ENCODE measurements at regions not wholly inside any gene's neighbourhood (a gene's known extent, or its start where the extent isn't known, plus 50 kb on each side); places are given as distances from the start of the nearest gene placed in this dataset.

DNA sequence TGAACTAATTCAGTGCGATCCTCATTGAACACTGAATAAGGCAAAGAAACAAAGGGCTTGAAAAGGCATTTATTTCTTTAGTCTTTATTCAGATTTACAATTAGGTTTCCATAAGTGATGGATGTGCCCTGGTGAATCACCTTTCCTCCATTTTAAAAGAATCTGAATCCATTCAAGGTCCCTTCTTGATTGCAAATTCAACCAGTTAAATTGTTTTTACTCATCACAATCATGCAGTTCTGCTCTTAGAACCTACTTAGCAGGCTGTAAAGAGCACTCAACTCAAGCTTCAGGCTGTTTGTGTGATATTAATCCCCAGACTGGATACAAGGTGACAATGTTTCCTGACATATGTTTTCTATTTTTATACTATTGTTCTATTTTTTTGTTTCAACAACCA, 321.0 kb downstream of the TBC1D4 start (continued):
- TF ChIP-seq CTCF (IDR thresholded peaks at IDR 0.05) (no peak), SOX15 (CRISPR knock-in tag; IDR thresholded peaks at IDR 0.05) (no peak)
- TF ChIP-seq, protein P1, sequence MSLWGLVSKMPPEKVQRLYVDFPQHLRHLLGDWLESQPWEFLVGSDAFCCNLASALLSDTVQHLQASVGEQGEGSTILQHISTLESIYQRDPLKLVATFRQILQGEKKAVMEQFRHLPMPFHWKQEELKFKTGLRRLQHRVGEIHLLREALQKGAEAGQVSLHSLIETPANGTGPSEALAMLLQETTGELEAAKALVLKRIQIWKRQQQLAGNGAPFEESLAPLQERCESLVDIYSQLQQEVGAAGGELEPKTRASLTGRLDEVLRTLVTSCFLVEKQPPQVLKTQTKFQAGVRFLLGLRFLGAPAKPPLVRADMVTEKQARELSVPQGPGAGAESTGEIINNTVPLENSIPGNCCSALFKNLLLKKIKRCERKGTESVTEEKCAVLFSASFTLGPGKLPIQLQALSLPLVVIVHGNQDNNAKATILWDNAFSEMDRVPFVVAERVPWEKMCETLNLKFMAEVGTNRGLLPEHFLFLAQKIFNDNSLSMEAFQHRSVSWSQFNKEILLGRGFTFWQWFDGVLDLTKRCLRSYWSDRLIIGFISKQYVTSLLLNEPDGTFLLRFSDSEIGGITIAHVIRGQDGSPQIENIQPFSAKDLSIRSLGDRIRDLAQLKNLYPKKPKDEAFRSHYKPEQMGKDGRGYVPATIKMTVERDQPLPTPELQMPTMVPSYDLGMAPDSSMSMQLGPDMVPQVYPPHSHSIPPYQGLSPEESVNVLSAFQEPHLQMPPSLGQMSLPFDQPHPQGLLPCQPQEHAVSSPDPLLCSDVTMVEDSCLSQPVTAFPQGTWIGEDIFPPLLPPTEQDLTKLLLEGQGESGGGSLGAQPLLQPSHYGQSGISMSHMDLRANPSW (CRISPR knock-in tag; conservative IDR thresholded peaks at IDR 0.05; ENCODE audit: low read depth) = no peak

GRCh38 chr13:75154331-75154730, 327.6 kb downstream of the TBC1D4 start:
- ATAC-seq (no peak), DNase-seq (ENCODE audit: low spot score) (no peak)
- Mint-ChIP-seq H3K27me3 (ENCODE audit: low read depth) (no peaks in the 10 kb centered on the region), H3K4me1 (no peaks in the 10 kb centered on the region), H3K9me3 (peaks cover 43% of the 10 kb centered on the region), H3K36me3 (peaks cover 20% of the 10 kb centered on the region), H3K27ac (no peak overlapping the region), H3K4me3 (no peak overlapping the region)
- CTCF ChIA-PET = no interaction called here
- POLR2A ChIA-PET = no interaction called here
- TF ChIP-seq E2F5 (CRISPR knock-in tag; IDR thresholded peaks at IDR 0.05) = no peak
- TF ChIP-seq MLX (CRISPR knock-in tag; IDR thresholded peaks at IDR 0.05) = no peak
- TF ChIP-seq GTF2I (CRISPR knock-in tag; conservative IDR thresholded peaks at IDR 0.05) = no peak
- no peak for TF ChIP-seq PRDM15 (CRISPR knock-in tag; IDR thresholded peaks at IDR 0.05)
- no peak for TF ChIP-seq ARID4B (CRISPR knock-in tag; IDR thresholded peaks at IDR 0.05; ENCODE audit: borderline replicate concordance)
- no peak for TF ChIP-seq RELA (CRISPR knock-in tag; IDR thresholded peaks at IDR 0.05; ENCODE audit: borderline replicate concordance)
- TF ChIP-seq, protein P2, sequence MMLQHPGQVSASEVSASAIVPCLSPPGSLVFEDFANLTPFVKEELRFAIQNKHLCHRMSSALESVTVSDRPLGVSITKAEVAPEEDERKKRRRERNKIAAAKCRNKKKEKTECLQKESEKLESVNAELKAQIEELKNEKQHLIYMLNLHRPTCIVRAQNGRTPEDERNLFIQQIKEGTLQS (CRISPR knock-in tag; conservative IDR thresholded peaks at IDR 0.05) = no peak
- no peak for TF ChIP-seq ZBTB43 (CRISPR knock-in tag; IDR thresholded peaks at IDR 0.05)
- no peak for TF ChIP-seq KAT7 (CRISPR knock-in tag; IDR thresholded peaks at IDR 0.05; ENCODE audit: borderline replicate concordance)
- no peak for TF ChIP-seq FOXJ3 (CRISPR knock-in tag; IDR thresholded peaks at IDR 0.05; ENCODE audit: borderline replicate concordance)
- TF ChIP-seq ELF4 (CRISPR knock-in tag; IDR thresholded peaks at IDR 0.05; ENCODE audit: low read depth) = no peak
- TF ChIP-seq RORB (CRISPR knock-in tag; IDR thresholded peaks at IDR 0.05) = no peak
- no peak for TF ChIP-seq OVOL2 (CRISPR knock-in tag; IDR thresholded peaks at IDR 0.05; ENCODE audit: borderline replicate concordance)
- TF ChIP-seq ATF6 (CRISPR knock-in tag; IDR thresholded peaks at IDR 0.05) = no peak
- no peak for TF ChIP-seq ZNF232 (CRISPR knock-in tag; IDR thresholded peaks at IDR 0.05)
- no peak for TF ChIP-seq ETV6 (CRISPR knock-in tag; IDR thresholded peaks at IDR 0.05)

Measured in WTC11 (cell line).